ENCODE measurements at regions not wholly inside any gene's neighbourhood (a gene's known extent, or its start where the extent isn't known, plus 50 kb on each side); places are given as distances from the start of the nearest gene placed in this dataset.

DNA sequence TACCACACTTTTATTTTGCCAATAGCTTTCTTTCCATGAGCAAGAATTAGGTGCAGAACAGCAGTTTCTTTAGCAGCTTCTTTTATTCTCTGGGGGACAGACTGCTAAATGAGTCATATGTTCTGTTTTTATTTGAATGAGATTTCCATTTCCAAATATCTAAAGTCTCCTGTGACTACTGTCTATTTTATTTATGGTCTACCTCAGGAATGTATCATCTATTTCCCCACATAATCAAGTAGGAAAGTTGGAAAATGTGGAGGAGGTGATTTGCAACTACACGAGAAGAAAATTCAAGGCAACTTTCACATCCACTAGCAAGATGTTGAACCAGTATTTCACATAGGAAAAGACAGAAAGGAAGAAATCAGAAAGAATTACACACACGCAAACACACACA lies 139.9 kb upstream of the MEX3C start (continued):
- no peak for TF ChIP-seq GTF2F1 (IDR thresholded peaks at IDR 0.05; ENCODE audit: borderline replicate concordance, low read depth, low read length)
- no peak for TF ChIP-seq SP4 (IDR thresholded peaks at IDR 0.05; ENCODE audit: low read length)
